CD4-positive, alpha-beta T cell treated with Interleukin-15 for 4 hours (primary cell): ENCODE measurements at regions not wholly inside any gene's neighbourhood (a gene's known extent, or its start where the extent isn't known, plus 50 kb on each side); places are given as distances from the start of the nearest gene placed in this dataset.
"Not testable (repeated sequence)": the region's sequence is repeated elsewhere in the genome, so short reads cannot be mapped to it uniquely, and the experiment has no call there.

Source experiments
- DNase-seq: peaks from one replicate; pipeline ENCODE4 v3.0.0-alpha.2; 2020; ENCODE audit warnings: low spot score

DNA sequence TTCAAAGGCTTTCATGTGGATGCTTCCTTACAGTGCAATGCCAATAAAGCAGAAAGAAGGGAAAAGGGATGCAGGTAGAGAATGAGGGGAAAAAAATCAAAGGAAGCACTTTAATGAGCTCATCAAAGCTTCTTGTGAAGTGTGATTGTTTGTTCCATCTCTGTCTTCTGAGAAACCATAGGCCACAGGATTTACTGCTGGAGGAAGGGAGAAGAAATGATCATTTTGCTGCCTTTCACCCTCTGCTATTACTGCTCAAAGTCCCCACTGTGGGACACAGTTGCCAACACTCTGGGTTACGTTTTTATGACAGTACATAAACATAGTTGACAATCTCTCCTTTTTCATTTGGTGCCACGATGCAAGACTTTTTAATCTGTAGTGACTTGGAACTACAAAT, 558.0 kb upstream of the TECRL start:
- no peak for DNase-seq

DNA sequence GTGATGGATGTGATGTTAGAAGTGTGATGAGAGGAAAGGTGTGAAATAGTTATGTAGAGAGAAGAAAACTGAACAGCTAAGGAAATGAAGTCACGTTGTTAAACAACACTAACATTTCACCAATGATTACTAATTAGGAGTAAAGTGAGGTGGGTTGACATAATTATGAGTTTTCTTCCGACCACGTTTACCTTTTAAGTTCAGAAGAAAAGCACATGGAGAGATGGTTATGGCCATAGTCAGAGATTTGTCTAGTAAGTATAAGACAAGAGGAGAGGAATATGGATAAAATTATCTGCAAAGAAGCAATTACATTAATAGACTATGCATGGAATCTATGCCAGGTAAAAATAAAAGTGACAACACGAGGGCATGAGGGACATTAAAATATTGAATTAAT, 551.3 kb upstream of the TECRL start:
- no peak for DNase-seq

DNA sequence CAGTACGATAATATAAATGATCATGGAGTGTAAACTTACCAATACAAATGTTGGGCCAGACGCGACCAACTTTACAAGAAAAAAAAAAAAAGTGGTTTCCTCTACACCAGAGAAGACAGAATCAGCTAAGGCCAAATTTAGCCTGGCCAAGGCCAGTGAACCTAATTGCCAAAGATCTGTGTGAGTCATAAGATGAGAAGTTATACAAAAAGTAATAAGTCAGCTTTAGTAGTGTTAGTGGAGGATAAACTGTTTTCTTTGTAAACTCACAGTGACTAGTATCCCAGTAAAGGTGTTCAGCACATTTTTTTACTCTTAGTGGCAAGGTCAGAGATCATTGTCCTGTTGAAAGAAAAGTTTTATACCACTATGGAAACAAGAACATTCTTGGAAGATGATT, 531.4 kb upstream of the TECRL start:
- DNase-seq = no peak

DNA sequence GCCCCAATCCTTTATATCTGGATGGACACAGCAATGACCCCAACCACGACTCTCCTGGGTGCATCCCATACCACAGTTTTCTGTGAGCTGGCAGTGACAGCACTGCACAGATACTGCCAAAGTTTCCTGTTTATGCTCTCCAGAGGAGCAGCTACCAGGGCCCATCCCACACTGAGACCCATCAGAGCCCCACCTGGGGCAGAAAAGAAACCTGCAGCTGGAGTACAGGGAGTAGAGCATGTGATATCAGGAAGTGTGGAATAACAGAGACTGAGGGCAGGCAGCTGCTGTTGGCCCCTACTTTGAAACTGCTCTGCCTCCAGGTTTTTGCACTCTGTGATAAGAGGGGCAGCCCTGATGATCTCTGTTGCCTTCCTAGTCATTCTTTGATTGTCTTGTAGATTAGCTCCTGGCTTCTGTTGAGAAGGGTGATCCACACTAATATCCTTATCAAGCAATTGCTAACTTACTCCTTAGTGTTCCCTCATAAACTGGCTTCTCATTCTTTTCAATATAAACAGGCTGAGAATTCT, 526.3 kb upstream of the TECRL start:
- DNase-seq = no peak

DNA sequence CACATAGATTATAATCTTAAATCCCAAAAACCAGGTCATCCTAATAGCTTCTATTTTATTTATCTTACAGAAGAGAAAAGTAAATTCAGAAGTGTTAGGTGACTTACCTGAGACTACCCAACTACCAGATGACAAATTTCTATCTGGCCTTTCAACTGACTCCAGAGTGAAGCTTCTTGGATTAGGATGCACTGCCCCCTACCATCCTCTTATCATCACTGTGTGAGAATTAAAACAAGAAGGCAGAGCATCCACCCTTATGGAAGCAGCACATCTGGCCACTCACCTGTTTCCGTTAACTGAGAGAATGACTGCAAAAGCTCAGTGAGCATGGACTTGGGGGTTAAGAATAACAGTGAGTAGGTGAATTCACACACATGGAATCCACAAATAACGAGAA, 502.6 kb upstream of the TECRL start:
- DNase-seq = no peak

DNA sequence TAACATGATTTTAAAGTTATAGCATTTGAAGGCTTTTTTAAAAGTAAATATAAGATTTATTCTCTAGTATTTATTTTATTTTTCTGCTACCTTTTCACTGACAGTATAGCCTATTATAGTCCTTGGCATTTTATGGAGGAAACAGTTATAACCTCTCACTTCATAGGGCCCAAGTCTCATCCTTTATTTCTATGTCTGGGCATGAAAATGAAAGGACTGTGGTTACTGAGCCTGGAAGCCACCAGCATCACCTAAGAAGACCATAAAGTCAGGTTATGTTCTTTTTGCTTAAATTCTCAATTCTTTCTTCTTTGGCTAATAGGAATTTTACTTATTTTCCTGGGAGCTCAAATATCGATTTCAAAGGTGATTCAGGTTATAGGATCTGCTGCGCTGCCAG, 494.7 kb upstream of the TECRL start:
- no peak for DNase-seq

DNA sequence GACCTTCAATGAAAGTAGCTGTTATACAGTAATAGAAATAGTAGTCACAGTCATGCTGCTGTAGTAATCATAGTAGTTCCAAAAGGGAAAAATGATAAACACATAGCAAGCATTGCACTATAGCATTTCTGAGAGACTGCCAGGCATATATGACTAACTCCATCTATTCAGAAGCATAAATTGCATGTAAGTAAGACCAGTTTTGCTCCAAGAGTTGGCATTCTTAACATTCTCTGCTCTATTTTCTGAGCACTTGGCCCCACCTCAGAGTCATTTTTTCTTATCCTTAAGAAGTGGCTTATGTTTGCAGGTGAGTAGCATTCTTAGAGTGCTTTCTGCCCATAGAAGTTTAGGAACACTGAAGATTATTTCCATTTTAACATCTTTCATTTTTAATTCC, 490.3 kb upstream of the TECRL start:
- no peak for DNase-seq

DNA sequence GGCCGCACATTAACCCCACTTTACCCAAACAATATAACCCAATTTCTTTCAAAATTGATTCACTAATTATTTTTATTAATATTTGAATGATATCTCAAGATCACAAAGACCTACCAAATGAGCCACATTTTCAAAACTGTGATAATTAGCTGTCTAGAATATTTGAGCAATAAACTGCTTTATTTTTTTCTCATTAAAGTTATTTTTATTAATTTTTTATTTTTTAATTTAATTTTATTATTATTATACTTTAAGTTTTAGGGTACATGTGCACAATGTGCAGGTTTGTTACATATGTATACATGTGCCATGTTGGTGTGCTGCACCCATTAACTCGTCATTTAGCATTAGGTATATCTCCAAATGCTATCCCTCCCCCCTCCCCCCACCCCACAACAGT, 489.8 kb upstream of the TECRL start:
- not testable (repeated sequence) for DNase-seq

DNA sequence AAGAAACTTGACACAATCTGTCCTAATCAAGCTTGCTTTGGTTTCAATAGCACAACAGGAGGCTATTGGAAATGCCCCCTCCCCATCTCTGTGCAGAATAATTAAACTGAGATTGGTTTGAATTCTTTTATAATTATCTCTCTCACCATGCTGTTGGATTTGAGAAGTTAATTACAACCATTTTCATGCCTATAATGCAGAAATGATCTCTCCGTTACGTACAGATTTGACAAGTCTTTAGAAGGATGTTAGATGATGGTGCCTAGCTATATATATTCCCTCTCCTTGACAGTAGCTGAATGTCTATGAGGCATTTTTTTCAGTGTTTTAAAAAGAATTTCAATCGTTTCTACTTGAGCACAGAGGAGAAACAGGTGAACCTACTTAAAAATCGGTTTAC, 488.4 kb upstream of the TECRL start:
- no peak for DNase-seq

DNA sequence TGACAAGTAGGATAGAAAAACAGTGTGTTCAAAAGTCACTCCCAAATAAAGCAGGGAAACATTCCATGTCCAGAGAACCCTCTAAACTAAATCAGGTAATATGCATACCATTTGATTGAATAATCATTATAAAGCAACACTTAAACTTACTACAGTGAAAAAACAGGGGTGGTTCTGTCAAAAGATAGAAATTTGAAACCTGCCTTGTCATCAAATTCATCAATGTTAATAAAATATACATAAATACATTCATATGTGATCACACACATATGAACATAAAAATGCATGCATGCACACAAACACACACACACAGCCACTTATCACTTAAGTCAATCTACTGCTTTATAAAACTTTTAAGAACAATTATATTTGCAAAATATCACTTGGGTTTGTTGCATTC, 485.8 kb upstream of the TECRL start:
- DNase-seq = no peak

DNA sequence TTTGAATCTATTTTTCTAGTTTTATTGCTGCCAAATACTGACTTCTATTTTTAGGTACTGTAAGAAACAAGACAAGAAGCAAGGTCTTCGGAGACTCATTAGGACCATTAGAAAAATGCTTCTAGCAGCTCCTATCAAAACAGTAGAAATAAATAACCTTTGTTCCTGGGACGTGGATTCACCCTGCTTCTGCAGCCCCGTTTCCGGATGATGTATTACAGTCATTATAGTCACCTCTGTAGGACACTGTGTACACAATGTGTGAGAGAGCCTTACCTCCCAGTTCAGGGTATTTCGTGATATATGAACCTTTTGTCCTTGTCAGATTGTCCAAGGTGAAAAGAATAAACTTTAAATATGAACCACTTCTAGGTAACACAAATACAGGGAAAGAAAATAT, 484.0 kb upstream of the TECRL start:
- no peak for DNase-seq

DNA sequence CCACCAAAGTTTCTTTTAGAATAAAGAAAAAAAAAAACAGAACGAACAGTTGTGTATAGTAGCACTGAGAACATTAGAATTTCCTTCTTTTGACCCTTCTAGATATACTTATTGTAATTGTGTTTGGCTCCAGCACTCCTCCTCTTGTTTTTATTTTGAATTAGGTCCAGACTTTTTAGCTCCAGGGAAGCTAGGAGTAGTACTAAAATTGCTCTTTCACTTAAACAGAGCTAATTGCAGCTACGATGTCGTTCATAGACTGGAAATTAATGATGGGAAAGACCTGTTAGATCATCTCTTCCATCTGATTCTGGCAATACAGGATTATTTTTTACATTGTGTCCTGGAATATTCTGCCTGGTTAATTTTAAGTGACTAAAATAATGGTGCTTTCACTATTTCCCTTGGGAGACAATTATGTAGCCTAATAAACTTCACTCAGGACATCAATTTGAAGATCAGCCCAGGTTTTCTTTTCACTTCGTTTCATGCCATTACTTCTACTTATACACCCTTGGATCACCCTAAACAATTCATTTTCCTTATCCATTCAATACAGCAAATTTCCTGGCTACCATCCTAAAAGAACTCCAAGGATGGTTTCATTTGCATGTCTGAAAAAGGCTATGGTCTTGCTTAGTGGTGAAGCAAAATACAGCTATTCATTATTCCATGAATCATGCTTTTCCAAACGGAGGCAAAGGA, 480.8 kb upstream of the TECRL start:
- no peak for DNase-seq

DNA sequence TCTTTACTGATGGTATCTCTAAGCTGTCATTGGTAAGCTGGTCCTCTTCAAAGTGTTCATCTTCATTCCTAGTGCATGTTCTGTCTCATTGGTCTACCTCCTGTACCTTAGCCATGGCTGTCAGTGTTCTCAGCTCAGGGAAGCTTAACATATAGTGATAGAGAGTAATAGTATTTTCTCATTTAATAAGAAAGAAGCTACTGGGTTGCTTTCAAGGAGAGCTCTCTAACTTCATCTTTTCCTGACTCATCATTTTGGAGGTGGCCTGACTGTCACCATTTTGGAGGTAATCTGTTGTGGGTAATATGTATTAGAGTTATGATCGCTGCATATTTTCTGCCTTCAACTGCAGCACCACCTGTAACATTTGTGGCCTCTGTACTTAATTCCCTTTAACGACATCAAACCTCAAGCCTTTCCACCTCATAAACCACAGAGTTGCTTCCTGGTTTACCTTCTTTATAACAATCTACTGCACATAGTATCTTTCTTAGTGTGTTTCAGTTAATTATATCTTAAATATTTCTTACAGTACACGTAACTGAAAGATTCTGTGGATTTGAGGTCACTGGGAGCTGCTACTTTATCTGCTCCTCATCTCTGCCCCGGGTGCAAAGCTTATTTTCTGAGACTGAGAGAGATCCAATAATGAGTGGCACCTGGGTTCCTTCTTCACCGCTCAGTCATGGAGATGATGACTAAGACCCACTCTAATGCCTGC, 474.0 kb upstream of the TECRL start:
- DNase-seq = no peak

DNA sequence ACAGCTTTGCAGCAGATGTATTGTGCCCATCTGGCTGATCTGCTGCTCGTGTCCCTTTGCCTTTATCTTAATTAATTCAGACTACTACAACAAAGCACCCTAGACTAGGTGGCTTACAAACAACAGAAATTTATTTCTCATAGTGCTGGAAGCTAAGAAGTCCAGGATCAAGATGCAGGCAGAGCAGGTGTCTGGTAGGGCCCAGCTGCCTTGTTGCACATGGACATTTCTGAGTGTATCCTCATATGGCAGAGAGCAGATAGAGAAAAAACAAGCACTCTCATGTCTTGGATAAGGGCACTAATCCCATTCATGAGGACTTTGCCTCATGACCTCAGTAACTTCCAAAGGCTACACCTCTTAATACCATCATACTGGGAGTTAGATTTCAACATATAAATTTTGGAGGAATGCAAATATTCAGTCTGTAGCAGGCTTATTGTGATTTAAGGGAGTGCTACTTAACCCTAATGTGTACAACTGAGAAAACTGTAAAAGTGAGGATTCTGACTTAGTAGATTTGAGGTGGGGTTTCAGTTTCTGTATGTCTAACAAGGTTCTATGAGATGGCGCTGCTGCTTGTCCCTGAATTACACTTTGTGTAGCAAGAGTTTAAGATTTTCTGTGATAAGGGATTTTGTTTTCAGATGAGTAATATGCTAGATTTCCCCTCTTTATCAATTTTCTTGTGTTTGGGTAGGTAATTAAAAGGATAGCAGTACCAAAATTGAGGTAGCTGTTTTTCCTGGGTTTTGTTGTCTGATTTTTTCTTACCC, 473.2 kb upstream of the TECRL start:
- no peak for DNase-seq

DNA sequence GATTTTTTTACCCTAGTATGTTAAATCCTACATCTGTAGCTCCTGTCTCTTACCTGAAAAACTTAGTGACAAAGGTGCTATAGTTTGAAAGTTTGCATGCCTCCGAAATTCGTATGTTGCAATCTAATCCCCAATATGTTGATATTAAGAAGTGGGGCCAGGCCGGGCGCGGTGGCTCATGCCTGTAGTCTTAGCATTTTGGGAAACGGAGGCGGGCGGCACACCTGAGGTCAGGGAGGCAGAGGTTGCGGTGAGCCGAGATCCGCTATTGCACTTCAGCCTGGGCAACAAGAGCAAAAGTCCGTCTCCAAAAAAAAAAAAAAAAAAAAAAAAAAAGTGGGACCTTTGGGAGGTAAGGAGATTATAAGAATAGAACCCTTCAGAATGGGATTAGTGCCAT, 471.3 kb upstream of the TECRL start:
- DNase-seq = no peak

DNA sequence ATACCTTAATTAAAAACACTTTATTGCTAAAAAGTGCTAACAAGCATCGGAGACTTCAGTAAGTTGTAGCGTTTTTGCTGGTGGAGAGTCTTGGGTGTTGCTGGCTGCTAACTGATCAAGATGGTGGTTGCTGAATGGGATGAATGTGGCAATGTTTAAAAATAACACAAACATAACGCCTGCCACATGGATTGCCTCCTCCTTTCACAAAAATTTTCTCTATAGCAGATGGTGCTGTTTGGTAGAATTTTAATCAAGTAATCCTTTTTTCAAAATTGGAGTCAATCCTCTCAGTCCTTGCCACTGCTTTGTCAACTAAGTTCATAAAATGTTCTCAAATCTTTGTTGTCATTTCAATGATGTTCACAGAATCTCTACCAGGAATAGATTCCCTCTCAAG, 466.8 kb upstream of the TECRL start:
- DNase-seq = no peak

DNA sequence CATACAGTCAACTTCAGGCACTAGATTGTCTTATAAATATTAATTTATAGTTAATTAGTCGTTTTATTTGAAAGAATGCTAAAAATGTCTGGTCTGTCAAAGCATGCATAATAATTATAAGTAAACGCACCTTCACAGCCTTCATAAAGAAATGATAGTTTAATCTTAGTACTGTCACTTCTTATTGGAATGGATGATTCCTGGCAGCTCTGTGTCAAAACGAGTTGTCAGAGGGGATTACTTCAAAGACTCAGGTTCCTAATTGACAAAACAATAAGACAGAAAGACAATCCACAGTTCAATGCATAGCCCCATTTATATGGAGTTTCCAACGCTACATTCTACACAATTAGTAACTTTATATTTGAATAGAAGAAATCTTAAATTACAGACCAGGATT, 461.3 kb upstream of the TECRL start:
- no peak for DNase-seq

DNA sequence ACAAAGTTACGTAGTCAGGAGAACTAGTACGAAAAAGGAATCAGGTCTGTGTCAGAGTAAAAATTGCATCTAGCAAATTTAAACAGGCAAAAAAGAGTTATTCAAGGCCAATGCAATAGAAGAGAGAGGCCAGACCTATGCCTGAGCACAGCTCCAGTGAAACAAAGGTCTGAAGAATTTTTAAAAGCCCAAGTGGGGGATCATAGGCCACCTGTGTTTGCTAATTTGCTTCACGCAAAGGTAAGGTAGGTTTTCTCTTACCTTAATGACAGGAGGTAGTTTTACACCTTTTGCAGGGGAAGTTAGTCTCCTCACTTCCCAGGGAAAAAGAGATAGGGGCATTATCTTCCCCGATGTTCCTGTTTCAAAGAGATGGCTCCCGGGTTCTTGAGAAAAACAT, 448.6 kb upstream of the TECRL start:
- DNase-seq = no peak

DNA sequence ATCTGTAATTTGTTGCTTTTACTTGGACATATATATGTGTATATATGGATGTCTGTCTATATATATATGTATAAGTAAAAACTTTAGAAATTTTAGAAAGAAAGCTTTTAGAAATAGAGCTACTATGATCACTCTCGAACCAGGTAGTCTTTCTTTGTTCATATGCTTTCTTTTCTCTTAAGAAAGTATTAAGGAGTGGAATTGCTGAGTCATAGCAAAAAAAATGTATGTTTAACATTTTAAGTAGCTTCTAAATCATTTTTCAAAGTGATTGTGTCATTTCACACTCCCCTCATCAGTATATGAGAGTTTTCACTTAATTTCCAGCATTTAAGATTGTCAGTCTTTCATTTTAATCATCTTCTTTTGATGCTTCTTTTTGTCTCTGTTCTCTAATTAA, 447.9 kb upstream of the TECRL start:
- DNase-seq = no peak

DNA sequence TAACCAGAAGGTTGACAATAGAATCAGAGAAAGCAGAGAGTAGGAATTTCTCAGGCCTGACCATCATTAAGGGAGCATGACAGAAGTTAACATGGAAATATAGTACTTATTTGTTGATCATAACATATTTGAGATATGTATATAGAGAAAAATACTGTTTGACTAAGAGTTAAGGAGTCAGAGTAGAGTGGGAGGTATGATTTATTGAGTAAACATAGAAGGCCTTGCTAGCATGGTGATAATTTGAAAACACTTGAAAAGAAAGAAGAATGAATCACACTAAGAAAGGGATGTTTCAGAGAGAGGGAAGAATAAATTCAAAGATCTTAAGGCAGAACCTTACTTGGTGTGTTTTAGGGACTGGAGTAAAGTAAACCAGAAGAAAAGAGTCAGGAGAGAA, 437.2 kb upstream of the TECRL start:
- DNase-seq = no peak

DNA sequence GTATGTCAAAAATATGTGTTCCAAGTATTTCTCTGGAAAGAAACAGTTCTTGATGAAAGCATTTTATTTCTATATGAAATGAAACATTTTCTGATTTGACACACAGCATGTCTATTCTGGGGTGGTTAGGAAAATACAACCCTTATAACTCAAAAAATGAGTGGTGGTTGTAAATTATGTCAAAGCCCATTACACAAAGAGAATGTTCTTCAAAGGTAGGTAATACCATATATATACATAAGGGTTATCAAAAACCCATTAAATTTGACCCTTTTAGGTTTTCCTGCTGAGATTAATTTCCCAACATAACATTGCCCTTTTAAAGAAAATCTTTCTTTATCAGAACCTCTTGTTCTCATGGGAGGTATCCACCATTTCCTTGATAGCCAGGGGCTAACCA, 420.5 kb upstream of the TECRL start:
- DNase-seq = no peak

DNA sequence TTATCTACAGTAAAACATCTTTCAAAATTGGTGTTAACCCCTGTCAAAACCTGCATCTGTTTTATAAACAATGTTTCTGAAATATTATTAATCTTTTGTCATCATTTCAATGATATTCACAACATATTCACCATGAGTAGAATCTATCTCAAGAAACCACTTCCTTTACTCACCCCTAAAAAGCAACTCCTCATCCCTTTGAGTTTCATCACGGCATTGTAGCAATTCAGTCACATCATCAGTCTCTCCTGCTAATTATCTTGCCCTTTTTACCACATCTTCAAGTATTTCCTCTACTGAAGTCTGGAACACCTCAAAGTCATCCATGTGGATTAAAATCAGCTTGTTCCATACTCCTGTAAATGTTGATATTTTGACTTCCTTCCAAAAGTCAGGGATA, 415.3 kb upstream of the TECRL start:
- DNase-seq = no peak

DNA sequence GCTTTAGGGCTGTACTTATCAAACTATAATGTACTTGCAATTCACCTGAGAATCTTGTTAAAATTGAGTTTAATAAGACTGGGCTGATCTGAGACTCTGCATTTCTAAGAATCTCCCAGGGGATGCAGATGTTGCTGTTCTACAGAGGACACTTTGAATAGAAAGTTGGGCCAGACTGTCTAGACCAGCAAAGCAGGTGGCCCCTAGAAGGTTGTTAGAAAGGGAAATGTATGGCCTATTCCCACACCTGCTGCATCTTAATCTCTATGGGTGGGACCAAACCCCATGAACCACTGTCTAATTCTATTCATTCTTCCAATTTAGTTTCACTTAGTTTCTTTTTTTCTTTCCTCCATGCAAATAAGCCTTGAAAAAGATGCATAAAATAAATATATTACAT, 413.2 kb upstream of the TECRL start:
- DNase-seq = no peak
